ENCODE measurements at regions not wholly inside any gene's neighbourhood (a gene's known extent, or its start where the extent isn't known, plus 50 kb on each side); places are given as distances from the start of the nearest gene placed in this dataset.
"Not testable (repeated sequence)": the region's sequence is repeated elsewhere in the genome, so short reads cannot be mapped to it uniquely, and the experiment has no call there.

DNA sequence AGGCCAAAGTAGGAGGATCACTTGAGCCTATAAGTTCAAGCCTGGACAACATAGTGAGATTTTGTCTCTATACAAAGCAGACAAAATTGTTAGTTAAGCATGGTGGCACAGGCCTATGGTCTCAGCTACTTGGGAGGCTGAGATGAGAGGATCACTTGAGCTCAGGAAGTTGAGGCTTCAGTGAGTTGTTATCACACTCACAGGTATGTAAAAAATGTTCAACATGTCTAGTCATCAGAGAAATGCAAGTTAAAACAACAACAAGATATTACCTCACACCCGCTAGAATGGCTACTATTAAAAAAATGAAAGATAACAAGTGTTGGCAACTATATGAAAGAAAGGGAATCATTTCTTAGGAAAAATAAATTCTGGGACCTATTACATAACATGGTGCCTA, 341.5 kb upstream of the ST8SIA4 start:
- no peak overlapping the region for H3K4me3 ChIP-seq (ENCODE audit: control insufficient read depth, low read depth, low read length)
- TF ChIP-seq, protein P1, sequence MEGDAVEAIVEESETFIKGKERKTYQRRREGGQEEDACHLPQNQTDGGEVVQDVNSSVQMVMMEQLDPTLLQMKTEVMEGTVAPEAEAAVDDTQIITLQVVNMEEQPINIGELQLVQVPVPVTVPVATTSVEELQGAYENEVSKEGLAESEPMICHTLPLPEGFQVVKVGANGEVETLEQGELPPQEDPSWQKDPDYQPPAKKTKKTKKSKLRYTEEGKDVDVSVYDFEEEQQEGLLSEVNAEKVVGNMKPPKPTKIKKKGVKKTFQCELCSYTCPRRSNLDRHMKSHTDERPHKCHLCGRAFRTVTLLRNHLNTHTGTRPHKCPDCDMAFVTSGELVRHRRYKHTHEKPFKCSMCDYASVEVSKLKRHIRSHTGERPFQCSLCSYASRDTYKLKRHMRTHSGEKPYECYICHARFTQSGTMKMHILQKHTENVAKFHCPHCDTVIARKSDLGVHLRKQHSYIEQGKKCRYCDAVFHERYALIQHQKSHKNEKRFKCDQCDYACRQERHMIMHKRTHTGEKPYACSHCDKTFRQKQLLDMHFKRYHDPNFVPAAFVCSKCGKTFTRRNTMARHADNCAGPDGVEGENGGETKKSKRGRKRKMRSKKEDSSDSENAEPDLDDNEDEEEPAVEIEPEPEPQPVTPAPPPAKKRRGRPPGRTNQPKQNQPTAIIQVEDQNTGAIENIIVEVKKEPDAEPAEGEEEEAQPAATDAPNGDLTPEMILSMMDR (IDR thresholded peaks at IDR 0.05; ENCODE audit: control insufficient read depth, insufficient read depth, low read depth, low read length, missing control alignments): no peak
- no peak for DNase-seq (ENCODE audit: low read depth)

DNA sequence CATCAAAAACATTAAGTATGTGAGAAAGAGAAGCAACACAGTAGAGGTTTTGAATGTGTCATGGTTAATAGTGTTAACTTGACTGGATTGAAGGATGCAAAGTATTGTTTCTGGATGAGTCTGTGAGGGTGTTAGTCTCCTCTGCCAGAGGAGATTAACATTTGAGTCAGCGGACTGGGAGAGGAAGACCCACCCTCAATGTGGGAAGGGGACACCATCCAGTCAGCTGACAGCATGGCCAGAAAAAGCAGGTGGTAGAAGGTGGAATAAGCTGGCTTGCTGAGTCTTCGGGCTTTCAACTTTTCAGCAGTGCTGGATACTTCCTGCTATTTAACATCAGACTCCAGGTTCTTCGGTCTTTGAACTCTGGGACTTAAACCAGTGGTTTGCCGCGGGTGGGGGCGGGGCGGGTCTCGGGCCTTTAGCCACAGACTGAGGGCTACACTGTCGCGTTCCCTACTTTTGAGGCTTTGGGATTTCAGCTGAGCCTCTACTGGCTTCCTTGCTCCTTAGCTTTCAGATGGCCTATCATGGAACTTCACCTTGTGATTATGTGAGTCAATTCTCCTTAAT, 309.9 kb upstream of the ST8SIA4 start:
- H3K4me3 ChIP-seq (ENCODE audit: control insufficient read depth, low read depth, low read length): no peak overlapping the region
- no peak for DNase-seq (ENCODE audit: low read depth)

DNA sequence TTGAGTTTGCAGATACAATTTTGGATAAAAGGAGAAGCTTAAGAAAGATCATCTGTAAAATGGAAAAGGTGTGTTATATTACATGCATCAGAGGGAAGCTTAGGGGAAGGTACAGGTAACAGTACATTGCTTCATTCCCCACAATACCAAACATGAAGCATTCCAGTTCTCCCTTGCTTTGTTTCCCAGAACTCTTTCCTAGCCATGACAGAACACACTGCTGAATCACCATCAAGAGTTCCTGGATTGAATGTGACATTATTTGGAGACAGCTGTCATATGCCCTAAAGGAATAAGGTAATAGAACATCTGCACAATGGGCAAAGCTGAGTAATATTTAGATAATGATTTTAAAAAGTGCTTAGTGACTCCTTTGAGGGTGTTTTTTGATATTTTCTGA, 303.5 kb upstream of the ST8SIA4 start:
- no peak for DNase-seq (ENCODE audit: low read depth)
- H3K4me3 ChIP-seq (ENCODE audit: control insufficient read depth, low read depth, low read length): no peak overlapping the region
- TF ChIP-seq, protein P1 (IDR thresholded peaks at IDR 0.05; ENCODE audit: control insufficient read depth, insufficient read depth, low read depth, low read length, missing control alignments): no peak

More for the DNA sequence above, 309.9 kb upstream of the ST8SIA4 start:
- TF ChIP-seq, protein P1 (IDR thresholded peaks at IDR 0.05; ENCODE audit: control insufficient read depth, insufficient read depth, low read depth, low read length, missing control alignments): no peak

DNA sequence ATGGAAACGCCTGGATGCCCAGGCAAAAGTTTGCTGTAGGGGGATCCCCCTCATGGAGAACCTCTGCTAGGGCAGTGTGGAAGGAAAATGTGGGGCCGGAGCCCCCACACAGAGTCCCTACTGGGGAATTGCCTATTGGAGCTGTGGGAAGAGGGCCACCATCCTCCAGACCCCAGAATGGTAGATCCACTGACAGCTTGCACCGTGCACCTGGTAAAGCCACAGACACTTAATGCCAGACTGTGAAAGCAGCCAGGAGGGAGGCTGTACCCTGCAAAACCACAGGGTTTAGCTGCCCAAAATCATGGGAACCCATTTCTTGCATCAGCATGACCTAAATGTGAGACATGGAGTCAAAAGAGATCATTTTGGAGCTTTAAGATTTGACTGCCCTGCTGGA, 302.0 kb upstream of the ST8SIA4 start:
- DNase-seq (ENCODE audit: low read depth); H3K4me3 ChIP-seq (ENCODE audit: control insufficient read depth, low read depth, low read length): not testable (repeated sequence)

DNA sequence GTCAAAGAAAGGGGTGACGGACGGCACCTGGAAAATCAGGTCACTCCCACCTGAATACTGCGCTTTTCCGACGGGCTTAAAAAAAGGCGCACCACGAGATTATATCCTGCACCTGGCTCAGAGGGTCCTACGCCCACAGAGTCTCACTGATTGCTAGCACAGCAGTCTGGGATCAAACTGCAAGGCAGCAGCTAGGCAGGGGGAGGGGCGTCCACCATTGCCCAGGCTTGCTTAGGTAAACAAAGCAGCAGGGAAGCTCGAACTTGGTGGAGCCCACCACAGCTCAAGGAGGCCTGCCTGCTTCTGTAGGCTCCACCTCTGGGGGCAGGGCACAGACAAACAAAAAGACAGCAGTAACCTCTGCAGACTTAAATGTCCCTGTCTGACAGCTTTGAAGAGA, 277.3 kb upstream of the ST8SIA4 start:
- not testable (repeated sequence) for H3K4me3 ChIP-seq (ENCODE audit: control insufficient read depth, low read depth, low read length); DNase-seq (ENCODE audit: low read depth)

DNA sequence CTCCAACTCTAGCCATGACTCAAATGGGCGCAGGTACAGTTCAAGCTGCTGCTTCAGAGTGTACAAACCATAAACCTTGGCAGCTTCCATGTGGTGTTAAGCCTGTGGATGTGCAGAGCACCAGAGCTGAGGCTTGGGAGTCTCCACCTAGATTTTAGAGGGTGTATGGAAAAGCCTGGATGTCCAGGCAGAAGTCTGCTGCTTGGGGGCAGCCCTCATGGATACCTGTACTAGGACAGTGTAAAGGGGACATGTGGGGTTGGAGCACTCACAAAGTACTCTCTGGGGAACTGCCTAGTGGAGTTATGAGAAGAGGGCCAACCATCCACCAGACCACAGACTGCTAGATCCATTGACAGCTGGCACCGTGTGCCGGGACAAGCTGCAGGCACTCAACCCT, 273.5 kb upstream of the ST8SIA4 start:
- TF ChIP-seq, protein P1 (IDR thresholded peaks at IDR 0.05; ENCODE audit: control insufficient read depth, insufficient read depth, low read depth, low read length, missing control alignments): no peak
- no peak overlapping the region for H3K4me3 ChIP-seq (ENCODE audit: control insufficient read depth, low read depth, low read length)
- no peak for DNase-seq (ENCODE audit: low read depth)

DNA sequence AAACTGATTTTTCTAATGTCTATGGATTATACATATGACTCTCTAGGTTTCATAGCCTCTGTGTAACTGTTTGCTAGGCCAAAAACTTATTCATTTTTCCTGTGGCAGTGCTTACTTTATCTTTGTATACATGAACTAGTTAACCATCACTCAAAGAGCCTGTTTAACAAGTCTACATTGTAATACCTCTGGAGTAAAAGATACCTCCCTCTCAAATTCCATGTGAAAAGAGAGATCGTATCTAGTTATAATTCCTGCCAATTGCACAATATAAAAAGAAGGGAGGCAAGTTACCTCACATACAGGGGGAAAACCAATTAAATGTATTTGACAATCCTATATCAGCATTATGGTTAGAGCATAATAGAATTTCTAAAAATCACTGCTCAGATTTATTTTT, 271.9 kb upstream of the ST8SIA4 start:
- DNase-seq (ENCODE audit: low read depth): no peak
- TF ChIP-seq, protein P1 (IDR thresholded peaks at IDR 0.05; ENCODE audit: control insufficient read depth, insufficient read depth, low read depth, low read length, missing control alignments): no peak
- H3K4me3 ChIP-seq (ENCODE audit: control insufficient read depth, low read depth, low read length): no peak overlapping the region

DNA sequence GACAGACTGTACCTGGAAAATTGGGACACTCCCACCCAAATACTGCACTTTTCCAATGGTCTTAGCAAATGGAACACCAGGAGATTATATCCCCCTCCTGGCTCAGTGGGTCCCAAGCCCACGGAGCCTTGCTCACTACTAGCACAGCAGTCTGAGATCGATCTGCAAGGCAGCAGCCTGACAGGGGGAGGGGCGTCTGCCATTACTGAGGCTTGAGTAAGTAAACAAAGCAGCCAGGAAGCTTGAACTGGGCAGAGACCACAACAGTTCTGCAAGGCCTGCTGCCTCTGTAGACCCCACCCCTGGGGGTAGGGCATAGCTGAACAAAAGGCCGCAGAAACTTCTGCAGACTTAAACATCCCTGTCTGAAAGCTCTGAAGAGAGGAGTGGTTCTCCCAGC, 260.0 kb upstream of the ST8SIA4 start:
- DNase-seq (ENCODE audit: low read depth): no peak
- no peak overlapping the region for H3K4me3 ChIP-seq (ENCODE audit: control insufficient read depth, low read depth, low read length)
- TF ChIP-seq, protein P1 (IDR thresholded peaks at IDR 0.05; ENCODE audit: control insufficient read depth, insufficient read depth, low read depth, low read length, missing control alignments): no peak

Measured in AG09309 (cell line).